Loucy (cell line): ENCODE measurements at regions not wholly inside any gene's neighbourhood (a gene's known extent, or its start where the extent isn't known, plus 50 kb on each side); places are given as distances from the start of the nearest gene placed in this dataset.

Experiments
- H2AFZ ChIP-seq: fragments of 200-600 bp; sonication (generic); 2 replicates; pipeline ENCODE4 v1.6.0; 2016; ENCODE audit warnings: antibody characterized with exemption, mild to moderate bottlenecking, low read length, moderate library complexity
- H3F3A ChIP-seq: fragments of 200-600 bp; 2 replicates; pipeline ENCODE4 v1.6.0; 2016; ENCODE audit warnings: antibody characterized with exemption, low read depth, mild to moderate bottlenecking
- H3K27me3 ChIP-seq: fragments of 200-600 bp; sonication (generic); 2 replicates; pipeline ENCODE4 v1.6.1; 2014; ENCODE audit warnings: low read length, mild to moderate bottlenecking; ENCODE audit not compliant: insufficient read depth, poor library complexity, severe bottlenecking
- H3K36me3 ChIP-seq: fragments of 200-600 bp; sonication (generic); 2 replicates; pipeline ENCODE4 v1.6.1; 2016; ENCODE audit warnings: low read length; ENCODE audit not compliant: insufficient read depth
- H3K4me1 ChIP-seq: fragments of 200-600 bp; sonication (generic); 2 replicates; pipeline ENCODE4 v1.5.1; 2014; ENCODE audit warnings: low read length, mild to moderate bottlenecking; ENCODE audit not compliant: insufficient read depth, poor library complexity, severe bottlenecking
- H3K4me2 ChIP-seq: fragments of 200-600 bp; sonication (generic); 2 replicates; pipeline ENCODE4 v1.6.0; 2014; ENCODE audit warnings: antibody characterized with exemption, low read length, low read depth, mild to moderate bottlenecking; ENCODE audit not compliant: poor library complexity, severe bottlenecking
- H3K4me3 ChIP-seq: fragments of 200-600 bp; sonication (generic); 2 replicates; pipeline ENCODE4 v1.5.1; 2014; ENCODE audit warnings: low read length, mild to moderate bottlenecking, mixed read lengths; ENCODE audit not compliant: poor library complexity, severe bottlenecking
- H3K79me2 ChIP-seq: fragments of 200-600 bp; sonication (generic); 2 replicates; pipeline ENCODE4 v1.6.1; 2014; ENCODE audit warnings: low read length; ENCODE audit not compliant: insufficient read depth
- H3K9ac ChIP-seq: fragments of 200-600 bp; sonication (generic); 2 replicates; pipeline ENCODE4 v1.6.0; 2014; ENCODE audit warnings: mild to moderate bottlenecking, low read depth, low read length, moderate library complexity; ENCODE audit not compliant: poor library complexity, severe bottlenecking
- H3K9me2 ChIP-seq: fragments of 200-600 bp; sonication (generic); replicated peaks from 2 replicates; pipeline ENCODE4 v1.6.1; 2016; ENCODE audit warnings: low read depth, low read length, mixed read lengths
- H3K9me3 ChIP-seq: fragments of 200-600 bp; sonication (generic); 2 replicates; pipeline ENCODE4 v1.6.1; 2014; ENCODE audit warnings: mild to moderate bottlenecking, antibody characterized with exemption, low read length, low read depth; ENCODE audit not compliant: insufficient read depth
- H4K20me1 ChIP-seq: fragments of 200-600 bp; sonication (generic); 2 replicates; pipeline ENCODE4 v1.6.0; 2014; ENCODE audit warnings: antibody characterized with exemption, low read length, mild to moderate bottlenecking; ENCODE audit not compliant: insufficient read depth, poor library complexity, severe bottlenecking
- CTCF ChIP-seq: fragments of 200-600 bp; sonication (generic); conservative IDR thresholded peaks from 2 replicates; pipeline ENCODE4 v1.5.1; 2014; ENCODE audit warnings: mild to moderate bottlenecking, antibody characterized with exemption, low read length
- EZH2phosphoT487 ChIP-seq: fragments of 200-600 bp; IDR thresholded peaks from 2 replicates; pipeline ENCODE4 v1.6.1; 2018; ENCODE audit warnings: antibody characterized with exemption, mild to moderate bottlenecking, moderate library complexity, borderline replicate concordance

GRCh38 chr17:36687736-36688135 lies 86.4 kb downstream of the MRM1 start:
- no peaks in the 10 kb centered on the region for H3K27me3 ChIP-seq

GRCh38 chr17:36689089-36689667 lies 87.8 kb downstream of the MRM1 start:
- Histone ChIP-seq H3F3A (no peaks in the 10 kb centered on the region), H3K4me3 (no peak overlapping the region), H3K9ac (no peak overlapping the region), H3K9me3 (no peaks in the 10 kb centered on the region), H4K20me1 (no peaks in the 10 kb centered on the region), H3K4me2 (no peak overlapping the region), H3K36me3 (no peaks in the 10 kb centered on the region), H3K27me3 (no peaks in the 10 kb centered on the region), H3K79me2 (no peaks in the 10 kb centered on the region), H2AFZ (no peak overlapping the region), H3K9me2 (no peaks in the 10 kb centered on the region), H3K4me1 (no peaks in the 10 kb centered on the region)
- no peak for TF ChIP-seq EZH2phosphoT487
- no peak for TF ChIP-seq CTCF

More at GRCh38 chr17:36687736-36688135, 86.4 kb downstream of the MRM1 start:
- Histone ChIP-seq H3K4me3 (no peak overlapping the region), H3F3A (no peaks in the 10 kb centered on the region), H3K36me3 (no peaks in the 10 kb centered on the region), H2AFZ (no peak overlapping the region), H3K9me2 (no peaks in the 10 kb centered on the region), H4K20me1 (no peaks in the 10 kb centered on the region), H3K9me3 (no peaks in the 10 kb centered on the region), H3K4me1 (no peaks in the 10 kb centered on the region), H3K9ac (no peak overlapping the region), H3K79me2 (no peaks in the 10 kb centered on the region), H3K4me2 (no peak overlapping the region)
- TF ChIP-seq CTCF (no peak), EZH2phosphoT487 (no peak)

GRCh38 chr17:36690190-36690589 lies 88.8 kb downstream of the MRM1 start:
- Histone ChIP-seq H2AFZ (no peak overlapping the region), H3K4me1 (no peaks in the 10 kb centered on the region), H3K36me3 (no peaks in the 10 kb centered on the region), H3K4me2 (no peak overlapping the region), H3K9me2 (no peaks in the 10 kb centered on the region), H3K27me3 (no peaks in the 10 kb centered on the region), H3K79me2 (no peaks in the 10 kb centered on the region), H3K9me3 (no peaks in the 10 kb centered on the region), H3F3A (no peaks in the 10 kb centered on the region), H3K4me3 (no peak overlapping the region), H3K9ac (no peak overlapping the region), H4K20me1 (no peaks in the 10 kb centered on the region)
- TF ChIP-seq EZH2phosphoT487 (no peak), CTCF (no peak)
